ENCODE measurements at regions not wholly inside any gene's neighbourhood (a gene's known extent, or its start where the extent isn't known, plus 50 kb on each side); places are given as distances from the start of the nearest gene placed in this dataset.

DNA sequence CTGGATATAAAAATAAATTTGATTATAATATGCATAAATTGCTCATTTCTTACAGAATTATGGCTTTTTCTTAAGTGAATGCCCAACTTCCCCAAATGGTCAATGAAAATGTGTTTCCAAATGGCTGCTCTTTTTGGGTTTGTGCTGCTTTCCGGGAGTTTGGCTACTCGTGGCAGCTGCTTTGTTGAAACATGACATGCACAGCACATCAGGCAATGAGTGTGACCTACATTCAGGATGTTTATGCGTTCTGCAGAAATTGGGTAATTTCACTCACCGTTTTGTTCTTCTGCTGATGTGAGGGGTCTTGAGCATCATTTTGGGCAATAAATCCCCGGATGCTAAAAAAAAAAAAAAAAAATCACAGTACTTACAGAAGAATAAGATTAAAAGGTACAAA lies 825.0 kb upstream of the KLHL29 start:
- no peaks in the 10 kb centered on the region for H3K9me3 ChIP-seq (ENCODE audit: control insufficient read depth, insufficient read depth, low read length)
- H3K4me1 ChIP-seq (ENCODE audit: control insufficient read depth, low read length): no peaks in the 10 kb centered on the region
- H3K9me2 ChIP-seq (replicated peaks; ENCODE audit: control insufficient read depth, low read length): no peaks in the 10 kb centered on the region
- no peaks in the 10 kb centered on the region for H3K36me3 ChIP-seq (ENCODE audit: control insufficient read depth, low read length)
- H3K27me3 ChIP-seq (ENCODE audit: control insufficient read depth, low read length): no peaks in the 10 kb centered on the region
- no peaks in the 10 kb centered on the region for H3K79me2 ChIP-seq (ENCODE audit: control insufficient read depth, low read length)
- no peaks in the 10 kb centered on the region for H4K20me1 ChIP-seq (ENCODE audit: control insufficient read depth, insufficient read depth, low read depth, low read length)
- H3F3A ChIP-seq (ENCODE audit: control insufficient read depth, insufficient read depth): no peaks in the 10 kb centered on the region
- H3K4me2 ChIP-seq (ENCODE audit: low read length): no peak overlapping the region
- H3K27ac ChIP-seq (ENCODE audit: low read depth, low read length): no peak overlapping the region
- H3K4me3 ChIP-seq (ENCODE audit: low read length): no peak overlapping the region
- TF ChIP-seq, protein P1, sequence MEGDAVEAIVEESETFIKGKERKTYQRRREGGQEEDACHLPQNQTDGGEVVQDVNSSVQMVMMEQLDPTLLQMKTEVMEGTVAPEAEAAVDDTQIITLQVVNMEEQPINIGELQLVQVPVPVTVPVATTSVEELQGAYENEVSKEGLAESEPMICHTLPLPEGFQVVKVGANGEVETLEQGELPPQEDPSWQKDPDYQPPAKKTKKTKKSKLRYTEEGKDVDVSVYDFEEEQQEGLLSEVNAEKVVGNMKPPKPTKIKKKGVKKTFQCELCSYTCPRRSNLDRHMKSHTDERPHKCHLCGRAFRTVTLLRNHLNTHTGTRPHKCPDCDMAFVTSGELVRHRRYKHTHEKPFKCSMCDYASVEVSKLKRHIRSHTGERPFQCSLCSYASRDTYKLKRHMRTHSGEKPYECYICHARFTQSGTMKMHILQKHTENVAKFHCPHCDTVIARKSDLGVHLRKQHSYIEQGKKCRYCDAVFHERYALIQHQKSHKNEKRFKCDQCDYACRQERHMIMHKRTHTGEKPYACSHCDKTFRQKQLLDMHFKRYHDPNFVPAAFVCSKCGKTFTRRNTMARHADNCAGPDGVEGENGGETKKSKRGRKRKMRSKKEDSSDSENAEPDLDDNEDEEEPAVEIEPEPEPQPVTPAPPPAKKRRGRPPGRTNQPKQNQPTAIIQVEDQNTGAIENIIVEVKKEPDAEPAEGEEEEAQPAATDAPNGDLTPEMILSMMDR (IDR thresholded peaks at IDR 0.05; ENCODE audit: low read depth, low read length, poor library complexity, severe bottlenecking): no peak
- no peak for TF ChIP-seq EZH2phosphoT487 (IDR thresholded peaks at IDR 0.05; ENCODE audit: borderline replicate concordance, low read length)

- no peaks in the 10 kb centered on the region for H3F3A ChIP-seq (ENCODE audit: control insufficient read depth, insufficient read depth)
- no peaks in the 10 kb centered on the region for H3K4me1 ChIP-seq (ENCODE audit: control insufficient read depth, low read length)
- H3K9me3 ChIP-seq (ENCODE audit: control insufficient read depth, insufficient read depth, low read length): peaks cover 13% of the 10 kb centered on the region; the same call in 1 of the 2 replicates
- TF ChIP-seq, protein P1 (IDR thresholded peaks at IDR 0.05; ENCODE audit: low read depth, low read length, poor library complexity, severe bottlenecking): no peak
- TF ChIP-seq EZH2phosphoT487 (IDR thresholded peaks at IDR 0.05; ENCODE audit: borderline replicate concordance, low read length): no peak
- no peaks in the 10 kb centered on the region for H4K20me1 ChIP-seq (ENCODE audit: control insufficient read depth, insufficient read depth, low read depth, low read length)
- no peak overlapping the region for H3K4me3 ChIP-seq (ENCODE audit: low read length)
- H3K4me2 ChIP-seq (ENCODE audit: low read length): no peak overlapping the region
- H3K27ac ChIP-seq (ENCODE audit: low read depth, low read length): no peak overlapping the region
- H3K79me2 ChIP-seq (ENCODE audit: control insufficient read depth, low read length): no peaks in the 10 kb centered on the region
- H3K36me3 ChIP-seq (ENCODE audit: control insufficient read depth, low read length): no peaks in the 10 kb centered on the region
- H3K9me2 ChIP-seq (replicated peaks; ENCODE audit: control insufficient read depth, low read length): no peaks in the 10 kb centered on the region
- H3K27me3 ChIP-seq (ENCODE audit: control insufficient read depth, low read length): no peaks in the 10 kb centered on the region
Measured at GRCh38 chr2:22579341-22579740, 805.6 kb upstream of the KLHL29 start.

- Histone ChIP-seq H3K9me3 (ENCODE audit: control insufficient read depth, insufficient read depth, low read length) (peaks cover 13% of the 10 kb centered on the region; the same call in 1 of the 2 replicates), H3K36me3 (ENCODE audit: control insufficient read depth, low read length) (no peaks in the 10 kb centered on the region), H3K27ac (ENCODE audit: low read depth, low read length) (no peak overlapping the region), H3F3A (ENCODE audit: control insufficient read depth, insufficient read depth) (no peaks in the 10 kb centered on the region), H3K4me2 (ENCODE audit: low read length) (no peak overlapping the region), H4K20me1 (ENCODE audit: control insufficient read depth, insufficient read depth, low read depth, low read length) (no peaks in the 10 kb centered on the region), H3K79me2 (ENCODE audit: control insufficient read depth, low read length) (no peaks in the 10 kb centered on the region), H3K27me3 (ENCODE audit: control insufficient read depth, low read length) (no peaks in the 10 kb centered on the region), H3K9me2 (replicated peaks; ENCODE audit: control insufficient read depth, low read length) (no peaks in the 10 kb centered on the region), H3K4me3 (ENCODE audit: low read length) (no peak overlapping the region), H3K4me1 (ENCODE audit: control insufficient read depth, low read length) (no peaks in the 10 kb centered on the region)
- TF ChIP-seq, protein P1 (IDR thresholded peaks at IDR 0.05; ENCODE audit: low read depth, low read length, poor library complexity, severe bottlenecking): no peak
- no peak for TF ChIP-seq EZH2phosphoT487 (IDR thresholded peaks at IDR 0.05; ENCODE audit: borderline replicate concordance, low read length)
Measured at GRCh38 chr2:22582107-22582506, 802.9 kb upstream of the KLHL29 start.

- Histone ChIP-seq H3K9me2 (replicated peaks; ENCODE audit: control insufficient read depth, low read length) (no peaks in the 10 kb centered on the region), H3K27me3 (ENCODE audit: control insufficient read depth, low read length) (no peaks in the 10 kb centered on the region), H3K4me1 (ENCODE audit: control insufficient read depth, low read length) (no peaks in the 10 kb centered on the region), H3K9me3 (ENCODE audit: control insufficient read depth, insufficient read depth, low read length) (no peaks in the 10 kb centered on the region), H3F3A (ENCODE audit: control insufficient read depth, insufficient read depth) (no peaks in the 10 kb centered on the region), H3K36me3 (ENCODE audit: control insufficient read depth, low read length) (no peaks in the 10 kb centered on the region), H3K27ac (ENCODE audit: low read depth, low read length) (no peak overlapping the region), H4K20me1 (ENCODE audit: control insufficient read depth, insufficient read depth, low read depth, low read length) (no peaks in the 10 kb centered on the region), H3K4me2 (ENCODE audit: low read length) (no peak overlapping the region), H3K79me2 (ENCODE audit: control insufficient read depth, low read length) (no peaks in the 10 kb centered on the region), H3K4me3 (ENCODE audit: low read length) (no peak overlapping the region)
- no peak for TF ChIP-seq EZH2phosphoT487 (IDR thresholded peaks at IDR 0.05; ENCODE audit: borderline replicate concordance, low read length)
- TF ChIP-seq, protein P1 (IDR thresholded peaks at IDR 0.05; ENCODE audit: low read depth, low read length, poor library complexity, severe bottlenecking): no peak
Measured at GRCh38 chr2:22596306-22596705, 788.7 kb upstream of the KLHL29 start.
